Mucosa of descending colon (tissue), 3 donors: ENCODE measurements at regions not wholly inside any gene's neighbourhood (a gene's known extent, or its start where the extent isn't known, plus 50 kb on each side); places are given as distances from the start of the nearest gene placed in this dataset.

Experiments
- ATAC-seq: fragments of 200-7000 bp; cut with Tn5 transposase; one replicate; pipeline ENCODE4 v1.9.1; 2020; ENCODE audit warnings: mild to moderate bottlenecking, moderate library complexity
- DNase-seq, 3 donors: peaks; one replicate each; pipeline ENCODE4 v3.0.0-alpha.2; 2020
- H3K36me3 ChIP-seq: fragments of 200-600 bp; one replicate; pipeline ENCODE4 v1.8.0; 2021; ENCODE audit warnings: low read depth, mild to moderate bottlenecking
- H3K4me1 ChIP-seq: fragments of 200-600 bp; one replicate; pipeline ENCODE4 v1.8.0; 2021; ENCODE audit warnings: low read depth, mild to moderate bottlenecking
- H3K4me3 ChIP-seq: fragments of 200-600 bp; one replicate; pipeline ENCODE4 v1.8.0; 2021; ENCODE audit warnings: mild to moderate bottlenecking
- H3K9me3 ChIP-seq: fragments of 200-600 bp; one replicate; pipeline ENCODE4 v1.8.0; 2021; ENCODE audit warnings: mild to moderate bottlenecking
- CTCF ChIP-seq: fragments of 200-600 bp; IDR thresholded peaks from one replicate; pipeline ENCODE4 v1.8.0; 2022; ENCODE audit warnings: antibody characterized with exemption, mild to moderate bottlenecking
- intact Hi-C, 2 donors: fragments of 100-400 bp; cut with DNase I in 1 of 2; cut with micrococcal nuclease in 1 of 2; formaldehyde crosslinking; loops; one replicate each; pipeline versions ENCODE4 v1.11.0 to v1.11.1; 2022; cut with DNase I, micrococcal nuclease
- donor health status: DM: no; HTN: no; CAD: no; lungs with moderate emphysema.
- donor health status: DM: no; HTN: no; CAD: no.
- donor health status: DM: no; HTN: yes; CAD: no.

GRCh38 chrX:104324461-104325212 is 69.9 kb upstream of the ESX1 start:
- no peaks in the 10 kb centered on the region for H3K36me3 ChIP-seq
- no peak overlapping the region for H3K4me3 ChIP-seq
- intact Hi-C loops = no loop called here
- no peaks in the 10 kb centered on the region for H3K9me3 ChIP-seq
- ATAC-seq = no peak
- no peaks in the 10 kb centered on the region for H3K4me1 ChIP-seq
- DNase-seq = no peak
- no peak for TF ChIP-seq CTCF

GRCh38 chrX:104319346-104319745 is 64.6 kb upstream of the ESX1 start:
- intact Hi-C loops = no loop called here
- DNase-seq = no peak
- H3K4me1 ChIP-seq = no peaks in the 10 kb centered on the region
- no peaks in the 10 kb centered on the region for H3K9me3 ChIP-seq
- no peak for TF ChIP-seq CTCF
- no peaks in the 10 kb centered on the region for H3K36me3 ChIP-seq
- H3K4me3 ChIP-seq = no peak overlapping the region
- ATAC-seq = no peak

- ATAC-seq = peak; percentile 100
- H3K9me3 ChIP-seq = no peaks in the 10 kb centered on the region
These were observed 63.7 kb upstream of the ESX1 start for GRCh38 chrX:104318330-104319009.

GRCh38 chrX:104316739-104317138 is 62.0 kb upstream of the ESX1 start:
- intact Hi-C loops = no loop called here
- Histone ChIP-seq H3K4me3 (no peak overlapping the region), H3K36me3 (no peaks in the 10 kb centered on the region), H3K4me1 (no peaks in the 10 kb centered on the region), H3K9me3 (no peaks in the 10 kb centered on the region)
- DNase-seq = no peak
- no peak for TF ChIP-seq CTCF
- no peak for ATAC-seq

More at GRCh38 chrX:104318330-104319009, 63.7 kb upstream of the ESX1 start:
- H3K4me3 ChIP-seq = no peak overlapping the region
- no peaks in the 10 kb centered on the region for H3K4me1 ChIP-seq
- no peak for TF ChIP-seq CTCF
- intact Hi-C loops = no loop called here
- peak in 2 of 3 donors; percentile 39 to 64 for DNase-seq
- H3K36me3 ChIP-seq = no peaks in the 10 kb centered on the region

GRCh38 chrX:104315555-104315954 is 60.8 kb upstream of the ESX1 start:
- no peaks in the 10 kb centered on the region for H3K36me3 ChIP-seq
- H3K9me3 ChIP-seq = no peaks in the 10 kb centered on the region
- no peak for TF ChIP-seq CTCF
- ATAC-seq (no peak), DNase-seq (no peak)
- H3K4me3 ChIP-seq = no peak overlapping the region
- H3K4me1 ChIP-seq = no peaks in the 10 kb centered on the region
- intact Hi-C loops = no loop called here
